ENCODE measurements at regions not wholly inside any gene's neighbourhood (a gene's known extent, or its start where the extent isn't known, plus 50 kb on each side); places are given as distances from the start of the nearest gene placed in this dataset.

DNA sequence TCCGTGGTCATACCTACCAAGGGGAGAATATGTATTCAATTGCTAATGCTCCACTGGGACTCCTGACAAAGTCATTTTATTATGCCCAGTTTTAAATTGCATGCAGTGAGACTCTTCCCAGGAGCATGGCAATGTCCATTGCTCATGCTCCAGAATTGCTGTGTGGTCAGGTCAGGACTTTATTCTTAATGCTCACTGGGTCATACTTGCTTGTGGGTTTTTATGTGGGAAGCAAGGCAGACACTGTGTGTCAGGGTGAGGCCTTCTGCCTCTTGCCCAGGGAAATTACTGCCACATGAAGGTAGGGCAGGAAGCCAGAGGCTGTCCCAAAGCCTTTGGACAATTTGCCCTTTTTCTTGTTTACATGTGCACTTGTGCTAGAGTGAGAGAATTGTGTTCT is 164.6 kb upstream of the MEF2C start:
- no peak for TF ChIP-seq SUZ12 (IDR thresholded peaks at IDR 0.05; ENCODE audit: extremely low read depth, insufficient read depth, insufficient read length)
- TF ChIP-seq YY1 (IDR thresholded peaks at IDR 0.05; ENCODE audit: insufficient read depth, insufficient read length), result no peak
- TF ChIP-seq ZNF274 (IDR thresholded peaks at IDR 0.05; ENCODE audit: low read depth, low read length), result no peak
- DNase-seq (ENCODE audit: low read depth, low spot score), result no peak
- H3K4me1 ChIP-seq (ENCODE audit: insufficient read depth, insufficient read length), result no peaks in the 10 kb centered on the region
- no peak overlapping the region for H3K9ac ChIP-seq (ENCODE audit: insufficient read length, low read depth)
- H3K9me3 ChIP-seq (ENCODE audit: insufficient read depth, low read length), result peaks cover 11% of the 10 kb centered on the region; the same call in 1 of the 2 replicates
- no peaks in the 10 kb centered on the region for H3K27me3 ChIP-seq (ENCODE audit: insufficient read depth, insufficient read length)
- no peak overlapping the region for H3K4me3 ChIP-seq (ENCODE audit: insufficient read length, low read depth)
- no peaks in the 10 kb centered on the region for H3K36me3 ChIP-seq (ENCODE audit: insufficient read depth, insufficient read length, low read length)

DNA sequence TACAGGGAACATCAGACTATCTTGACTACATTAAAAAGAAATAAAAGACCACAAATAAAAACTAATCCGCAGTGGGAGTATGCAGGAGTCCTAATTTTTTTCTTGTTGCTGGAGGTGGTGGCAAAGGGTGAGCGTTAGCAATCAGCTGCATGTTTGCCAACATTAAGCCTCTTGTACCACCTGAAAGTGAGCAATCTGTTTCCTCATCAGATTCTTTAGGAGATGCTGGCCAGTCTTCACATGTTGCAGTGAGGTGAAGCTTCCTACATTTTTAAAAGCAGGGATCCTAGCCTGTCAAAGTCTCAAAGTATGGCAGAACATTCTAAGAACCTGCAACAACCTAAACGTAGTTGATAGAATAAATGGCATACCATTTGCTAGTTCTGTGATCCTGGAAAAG is 162.2 kb upstream of the MEF2C start:
- no peak for TF ChIP-seq SUZ12 (IDR thresholded peaks at IDR 0.05; ENCODE audit: extremely low read depth, insufficient read depth, insufficient read length)
- TF ChIP-seq YY1 (IDR thresholded peaks at IDR 0.05; ENCODE audit: insufficient read depth, insufficient read length), result no peak
- TF ChIP-seq ZNF274 (IDR thresholded peaks at IDR 0.05; ENCODE audit: low read depth, low read length), result no peak
- DNase-seq (ENCODE audit: low read depth, low spot score), result no peak

DNA sequence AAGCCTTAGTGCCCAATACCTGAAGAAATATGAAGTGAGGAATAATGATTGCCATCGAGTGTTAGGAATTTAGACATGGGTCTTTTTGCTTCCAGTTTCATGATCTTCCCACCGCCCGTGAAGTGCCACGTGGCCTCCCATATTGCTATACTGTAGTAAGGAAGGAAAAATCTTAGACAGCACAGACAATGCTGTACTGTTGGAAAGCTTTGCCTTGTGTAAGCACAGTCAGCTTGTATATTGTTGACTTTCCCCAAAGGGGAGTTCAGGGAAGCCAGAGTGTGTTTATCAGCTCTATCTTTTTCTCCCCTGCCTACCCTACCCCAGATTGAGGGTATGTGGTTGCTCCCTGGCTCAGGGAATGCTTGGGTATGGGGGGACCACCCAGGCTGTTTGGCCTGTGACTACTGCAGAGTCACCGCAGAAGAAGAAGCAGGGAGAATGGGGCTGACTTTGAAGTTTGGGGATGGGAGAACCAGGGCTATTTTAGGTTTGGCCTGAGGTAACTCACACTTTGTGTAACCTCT is 161.8 kb upstream of the MEF2C start:
- DNase-seq (ENCODE audit: low read depth, low spot score), result no peak
- Histone ChIP-seq H3K4me3 (ENCODE audit: insufficient read length, low read depth) (no peak overlapping the region), H3K36me3 (ENCODE audit: insufficient read depth, insufficient read length, low read length) (no peaks in the 10 kb centered on the region), H3K4me1 (ENCODE audit: insufficient read depth, insufficient read length) (no peaks in the 10 kb centered on the region), H3K9me3 (ENCODE audit: insufficient read depth, low read length) (no peaks in the 10 kb centered on the region; the same call in 1 of the 2 replicates), H3K27me3 (ENCODE audit: insufficient read depth, insufficient read length) (no peaks in the 10 kb centered on the region), H3K9ac (ENCODE audit: insufficient read length, low read depth) (no peak overlapping the region)
- TF ChIP-seq YY1 (IDR thresholded peaks at IDR 0.05; ENCODE audit: insufficient read depth, insufficient read length) (no peak), ZNF274 (IDR thresholded peaks at IDR 0.05; ENCODE audit: low read depth, low read length) (no peak), SUZ12 (IDR thresholded peaks at IDR 0.05; ENCODE audit: extremely low read depth, insufficient read depth, insufficient read length) (no peak)

More for the DNA sequence above, 162.2 kb upstream of the MEF2C start:
- H3K9me3 ChIP-seq (ENCODE audit: insufficient read depth, low read length), result peaks cover 2% of the 10 kb centered on the region; the same call in 1 of the 2 replicates
- no peaks in the 10 kb centered on the region for H3K36me3 ChIP-seq (ENCODE audit: insufficient read depth, insufficient read length, low read length)
- no peak overlapping the region for H3K4me3 ChIP-seq (ENCODE audit: insufficient read length, low read depth)
- no peak overlapping the region for H3K9ac ChIP-seq (ENCODE audit: insufficient read length, low read depth)
- H3K4me1 ChIP-seq (ENCODE audit: insufficient read depth, insufficient read length), result no peaks in the 10 kb centered on the region
- H3K27me3 ChIP-seq (ENCODE audit: insufficient read depth, insufficient read length), result no peaks in the 10 kb centered on the region

DNA sequence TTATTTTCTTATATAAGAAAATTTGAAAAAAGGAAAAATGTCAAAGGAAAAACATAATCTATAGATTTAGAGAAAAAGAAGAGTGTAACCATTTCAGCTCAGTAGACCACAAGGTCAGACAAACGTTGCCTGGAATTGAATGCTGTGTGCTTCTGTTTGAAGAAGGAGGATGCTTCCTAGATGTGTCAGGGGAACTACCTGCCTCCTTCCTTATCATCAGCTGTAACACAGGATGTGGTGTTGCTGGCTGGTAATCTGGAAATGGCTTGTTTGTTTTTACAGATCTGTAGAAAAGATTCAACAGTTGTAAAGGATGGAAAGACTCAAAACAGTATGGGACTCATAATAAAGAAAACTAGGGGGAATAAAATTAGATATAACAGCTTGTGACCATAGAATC is 160.7 kb upstream of the MEF2C start:
- Histone ChIP-seq H3K9ac (ENCODE audit: insufficient read length, low read depth) (no peak overlapping the region), H3K36me3 (ENCODE audit: insufficient read depth, insufficient read length, low read length) (no peaks in the 10 kb centered on the region), H3K9me3 (ENCODE audit: insufficient read depth, low read length) (no peaks in the 10 kb centered on the region), H3K4me1 (ENCODE audit: insufficient read depth, insufficient read length) (no peaks in the 10 kb centered on the region), H3K27me3 (ENCODE audit: insufficient read depth, insufficient read length) (no peaks in the 10 kb centered on the region), H3K4me3 (ENCODE audit: insufficient read length, low read depth) (no peak overlapping the region)
- TF ChIP-seq SUZ12 (IDR thresholded peaks at IDR 0.05; ENCODE audit: extremely low read depth, insufficient read depth, insufficient read length) (no peak), ZNF274 (IDR thresholded peaks at IDR 0.05; ENCODE audit: low read depth, low read length) (no peak), YY1 (IDR thresholded peaks at IDR 0.05; ENCODE audit: insufficient read depth, insufficient read length) (no peak)
- DNase-seq (ENCODE audit: low read depth, low spot score), result no peak

DNA sequence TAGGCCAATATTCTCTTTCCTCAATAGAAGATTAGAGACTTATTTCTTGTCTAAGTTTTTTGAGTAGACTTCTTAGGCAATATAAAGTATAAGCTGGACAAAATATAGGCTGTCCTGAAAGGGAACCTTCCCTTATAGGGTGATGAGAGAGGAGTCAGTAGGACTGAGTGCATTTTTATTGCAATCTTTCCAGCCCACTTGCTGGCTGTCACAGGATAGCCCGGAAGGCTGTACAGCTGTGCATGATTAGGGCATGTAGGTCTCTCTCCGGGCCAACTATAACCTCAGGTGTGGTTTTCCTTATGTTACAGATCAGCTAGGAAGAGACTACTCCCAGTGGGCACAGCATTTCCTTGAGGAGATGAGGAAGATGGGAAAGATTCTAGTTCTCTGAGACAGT is 159.8 kb upstream of the MEF2C start:
- no peak for DNase-seq (ENCODE audit: low read depth, low spot score)

DNA sequence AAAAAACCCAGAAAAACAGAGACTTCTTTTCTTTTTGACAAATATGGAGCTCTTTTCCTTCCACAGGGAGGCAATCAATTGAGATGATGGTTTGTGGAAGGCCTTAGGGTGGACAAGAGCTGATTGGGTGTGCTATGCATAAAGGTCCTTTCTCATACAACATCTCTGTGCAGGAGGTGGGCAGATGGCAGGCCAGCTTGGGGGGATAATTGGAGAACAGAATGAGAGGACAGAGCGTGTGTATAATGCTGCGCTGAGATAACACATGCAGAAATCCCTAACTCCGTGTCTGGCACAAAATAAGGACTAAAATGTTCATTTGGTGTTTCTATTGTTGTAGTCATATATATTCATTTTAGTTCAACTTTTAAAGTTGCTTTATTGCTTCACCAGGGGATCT is 159.0 kb upstream of the MEF2C start:
- no peaks in the 10 kb centered on the region for H3K36me3 ChIP-seq (ENCODE audit: insufficient read depth, insufficient read length, low read length)
- H3K9ac ChIP-seq (ENCODE audit: insufficient read length, low read depth), result no peak overlapping the region
- no peaks in the 10 kb centered on the region for H3K4me1 ChIP-seq (ENCODE audit: insufficient read depth, insufficient read length)
- no peak for DNase-seq (ENCODE audit: low read depth, low spot score)
- H3K9me3 ChIP-seq (ENCODE audit: insufficient read depth, low read length), result no peaks in the 10 kb centered on the region
- no peak overlapping the region for H3K4me3 ChIP-seq (ENCODE audit: insufficient read length, low read depth)
- H3K27me3 ChIP-seq (ENCODE audit: insufficient read depth, insufficient read length), result no peaks in the 10 kb centered on the region
- TF ChIP-seq SUZ12 (IDR thresholded peaks at IDR 0.05; ENCODE audit: extremely low read depth, insufficient read depth, insufficient read length), result no peak

More for the DNA sequence above, 159.8 kb upstream of the MEF2C start:
- Histone ChIP-seq H3K4me1 (ENCODE audit: insufficient read depth, insufficient read length) (no peaks in the 10 kb centered on the region), H3K36me3 (ENCODE audit: insufficient read depth, insufficient read length, low read length) (no peaks in the 10 kb centered on the region), H3K27me3 (ENCODE audit: insufficient read depth, insufficient read length) (no peaks in the 10 kb centered on the region), H3K9me3 (ENCODE audit: insufficient read depth, low read length) (no peaks in the 10 kb centered on the region), H3K4me3 (ENCODE audit: insufficient read length, low read depth) (no peak overlapping the region), H3K9ac (ENCODE audit: insufficient read length, low read depth) (no peak overlapping the region)
- TF ChIP-seq YY1 (IDR thresholded peaks at IDR 0.05; ENCODE audit: insufficient read depth, insufficient read length), result no peak
- no peak for TF ChIP-seq ZNF274 (IDR thresholded peaks at IDR 0.05; ENCODE audit: low read depth, low read length)
- no peak for TF ChIP-seq SUZ12 (IDR thresholded peaks at IDR 0.05; ENCODE audit: extremely low read depth, insufficient read depth, insufficient read length)

DNA sequence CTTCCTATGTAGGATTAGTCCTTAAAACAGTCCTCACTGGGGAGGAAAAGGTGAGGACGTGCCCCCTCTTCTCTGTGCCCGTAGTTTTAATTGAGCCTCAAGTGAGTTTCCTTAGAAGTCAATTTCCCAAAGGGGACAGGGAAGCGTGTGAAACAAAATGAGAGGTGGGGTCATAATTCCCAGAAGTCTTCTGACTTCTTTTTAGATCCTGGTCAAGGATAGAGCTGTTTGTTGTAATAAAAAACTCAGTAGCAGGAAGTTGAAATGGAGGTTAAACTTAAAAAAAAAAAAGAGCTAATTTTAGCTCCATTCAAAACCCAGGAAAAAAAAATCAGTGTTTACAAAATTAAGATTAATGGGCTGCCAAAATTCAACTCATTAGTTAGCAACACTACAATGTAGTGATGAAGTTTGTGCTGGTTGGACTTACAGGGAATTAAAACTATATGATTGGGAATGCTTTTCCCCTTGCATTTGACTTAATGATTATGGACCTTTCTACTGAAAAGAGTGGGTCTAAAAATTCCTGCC is 158.3 kb upstream of the MEF2C start:
- Histone ChIP-seq H3K36me3 (ENCODE audit: insufficient read depth, insufficient read length, low read length) (no peaks in the 10 kb centered on the region), H3K4me1 (ENCODE audit: insufficient read depth, insufficient read length) (no peaks in the 10 kb centered on the region), H3K27me3 (ENCODE audit: insufficient read depth, insufficient read length) (no peaks in the 10 kb centered on the region), H3K9ac (ENCODE audit: insufficient read length, low read depth) (no peak overlapping the region), H3K9me3 (ENCODE audit: insufficient read depth, low read length) (no peaks in the 10 kb centered on the region), H3K4me3 (ENCODE audit: insufficient read length, low read depth) (no peak overlapping the region)
- TF ChIP-seq SUZ12 (IDR thresholded peaks at IDR 0.05; ENCODE audit: extremely low read depth, insufficient read depth, insufficient read length) (no peak), YY1 (IDR thresholded peaks at IDR 0.05; ENCODE audit: insufficient read depth, insufficient read length) (no peak), ZNF274 (IDR thresholded peaks at IDR 0.05; ENCODE audit: low read depth, low read length) (no peak)
- DNase-seq (ENCODE audit: low read depth, low spot score), result no peak

Data from NT2/D1 (cell line).